ENCODE measurements at regions not wholly inside any gene's neighbourhood (a gene's known extent, or its start where the extent isn't known, plus 50 kb on each side); places are given as distances from the start of the nearest gene placed in this dataset.

- in situ Hi-C loops (cut with HindIII; ENCODE audit: low pct_unique_long_range_greater_than_20kb, low sequenced_read_pairs): no loop called here
- DNase-seq (ENCODE audit: low read depth in 1 of 2, low spot score in 1 of 2): no peak
- no peak for TF ChIP-seq JUND (IDR thresholded peaks at IDR 0.05; ENCODE audit: low read depth)
These were observed 452.1 kb downstream of the TMX3 start for GRCh38 chr18:68262690-68263294.

GRCh38 chr18:68256418-68257067 lies 458.4 kb downstream of the TMX3 start:
- in situ Hi-C loops (cut with HindIII; ENCODE audit: low pct_unique_long_range_greater_than_20kb, low sequenced_read_pairs): no loop called here
- TF ChIP-seq JUND (IDR thresholded peaks at IDR 0.05; ENCODE audit: low read depth): no peak
- DNase-seq (ENCODE audit: low read depth in 1 of 2, low spot score in 1 of 2): no peak

GRCh38 chr18:68244786-68245185 lies 470.1 kb downstream of the TMX3 start:
- in situ Hi-C loops (cut with HindIII; ENCODE audit: low pct_unique_long_range_greater_than_20kb, low sequenced_read_pairs): no loop called here
- no peak for DNase-seq (ENCODE audit: low read depth in 1 of 2, low spot score in 1 of 2)
- no peak for TF ChIP-seq JUND (IDR thresholded peaks at IDR 0.05; ENCODE audit: low read depth)

- in situ Hi-C loops (cut with HindIII; ENCODE audit: low pct_unique_long_range_greater_than_20kb, low sequenced_read_pairs): no loop called here
- TF ChIP-seq JUND (IDR thresholded peaks at IDR 0.05; ENCODE audit: low read depth): no peak
These were observed 473.0 kb downstream of the TMX3 start for GRCh38 chr18:68241881-68242280.

GRCh38 chr18:68234676-68235075 lies 480.2 kb downstream of the TMX3 start:
- TF ChIP-seq JUND (IDR thresholded peaks at IDR 0.05; ENCODE audit: low read depth): no peak
- in situ Hi-C loops (cut with HindIII; ENCODE audit: low pct_unique_long_range_greater_than_20kb, low sequenced_read_pairs): no loop called here
- no peak for DNase-seq (ENCODE audit: low read depth in 1 of 2, low spot score in 1 of 2)

More at GRCh38 chr18:68241881-68242280, 473.0 kb downstream of the TMX3 start:
- no peak for DNase-seq (ENCODE audit: low read depth in 1 of 2, low spot score in 1 of 2)

- no peak for DNase-seq (ENCODE audit: low read depth in 1 of 2, low spot score in 1 of 2)
- TF ChIP-seq JUND (IDR thresholded peaks at IDR 0.05; ENCODE audit: low read depth): no peak
- in situ Hi-C loops (cut with HindIII; ENCODE audit: low pct_unique_long_range_greater_than_20kb, low sequenced_read_pairs): no loop called here
These were observed 480.8 kb downstream of the TMX3 start for GRCh38 chr18:68234131-68234530.

- no peak for TF ChIP-seq JUND (IDR thresholded peaks at IDR 0.05; ENCODE audit: low read depth)
- DNase-seq (ENCODE audit: low read depth in 1 of 2, low spot score in 1 of 2): no peak
- in situ Hi-C loops (cut with HindIII; ENCODE audit: low pct_unique_long_range_greater_than_20kb, low sequenced_read_pairs): no loop called here
These were observed 481.9 kb downstream of the TMX3 start for GRCh38 chr18:68233018-68233417.

- DNase-seq (ENCODE audit: low read depth in 1 of 2, low spot score in 1 of 2): no peak
- in situ Hi-C loops (cut with HindIII; ENCODE audit: low pct_unique_long_range_greater_than_20kb, low sequenced_read_pairs): no loop called here
- TF ChIP-seq JUND (IDR thresholded peaks at IDR 0.05; ENCODE audit: low read depth): no peak
These were observed 485.6 kb downstream of the TMX3 start for GRCh38 chr18:68229351-68229750.

GRCh38 chr18:68221111-68221724 lies 493.7 kb downstream of the TMX3 start:
- DNase-seq (ENCODE audit: low read depth in 1 of 2, low spot score in 1 of 2): no peak
- TF ChIP-seq JUND (IDR thresholded peaks at IDR 0.05; ENCODE audit: low read depth): no peak
- in situ Hi-C loops (cut with HindIII; ENCODE audit: low pct_unique_long_range_greater_than_20kb, low sequenced_read_pairs): no loop called here

- in situ Hi-C loops (cut with HindIII; ENCODE audit: low pct_unique_long_range_greater_than_20kb, low sequenced_read_pairs): no loop called here
- DNase-seq (ENCODE audit: low read depth in 1 of 2, low spot score in 1 of 2): no peak
- TF ChIP-seq JUND (IDR thresholded peaks at IDR 0.05; ENCODE audit: low read depth): no peak
These were observed 494.4 kb downstream of the TMX3 start for GRCh38 chr18:68220458-68220857.

GRCh38 chr18:68219872-68220271 lies 495.0 kb downstream of the TMX3 start:
- DNase-seq (ENCODE audit: low read depth in 1 of 2, low spot score in 1 of 2): no peak
- TF ChIP-seq JUND (IDR thresholded peaks at IDR 0.05; ENCODE audit: low read depth): no peak
- in situ Hi-C loops (cut with HindIII; ENCODE audit: low pct_unique_long_range_greater_than_20kb, low sequenced_read_pairs): no loop called here

GRCh38 chr18:68219274-68219673 lies 495.6 kb downstream of the TMX3 start:
- DNase-seq (ENCODE audit: low read depth in 1 of 2, low spot score in 1 of 2): no peak
- in situ Hi-C loops (cut with HindIII; ENCODE audit: low pct_unique_long_range_greater_than_20kb, low sequenced_read_pairs): no loop called here
- no peak for TF ChIP-seq JUND (IDR thresholded peaks at IDR 0.05; ENCODE audit: low read depth)

- in situ Hi-C loops (cut with HindIII; ENCODE audit: low pct_unique_long_range_greater_than_20kb, low sequenced_read_pairs): no loop called here
- DNase-seq (ENCODE audit: low read depth in 1 of 2, low spot score in 1 of 2): no peak
- no peak for TF ChIP-seq JUND (IDR thresholded peaks at IDR 0.05; ENCODE audit: low read depth)
These were observed 499.0 kb downstream of the TMX3 start for GRCh38 chr18:68215931-68216330.
